Transverse colon (tissue), 4 donors: ENCODE measurements at regions not wholly inside any gene's neighbourhood (a gene's known extent, or its start where the extent isn't known, plus 50 kb on each side); places are given as distances from the start of the nearest gene placed in this dataset.
"Not testable (repeated sequence)": the region's sequence is repeated elsewhere in the genome, so short reads cannot be mapped to it uniquely, and the experiment has no call there.

Experiments
- DNase-seq: peaks from one replicate; pipeline ENCODE4 v3.0.0-alpha.2; 2019
- H3K27ac ChIP-seq, 4 donors: fragments of 200-600 bp; sonication (generic); 2 replicates each; pipeline ENCODE4 v1.5.1; 2016 to 2018; ENCODE audit warnings: inconsistent platforms in 4 of 4
- H3K27me3 ChIP-seq: fragments of 200-600 bp; sonication (generic); 2 replicates; pipeline ENCODE4 v1.5.1; 2017; ENCODE audit warnings: inconsistent platforms
- H3K36me3 ChIP-seq, 4 donors: fragments of 200-600 bp; sonication (generic); 2 replicates each; pipeline ENCODE4 v1.5.1; 2017 to 2019; ENCODE audit warnings: inconsistent platforms in 4 of 4
- H3K4me1 ChIP-seq, 4 donors: fragments of 200-600 bp; sonication (generic); 2 replicates each; pipeline ENCODE4 v1.5.1; 2017 to 2020; ENCODE audit warnings: inconsistent platforms in 4 of 4
- H3K4me3 ChIP-seq, 4 donors: fragments of 200-600 bp; sonication (generic); 1 replicate in 1 of 4; 2 replicates in 3 of 4; pipeline versions ENCODE4 v1.5.1 to v1.6.1; 2017 to 2019; ENCODE audit warnings: inconsistent platforms in 4 of 4
- H3K9me3 ChIP-seq, 2 donors: fragments of 200-600 bp; sonication (generic); 2 replicates each; pipeline ENCODE4 v1.5.1; 2017 to 2019; ENCODE audit warnings: inconsistent platforms in 2 of 2
- EP300 ChIP-seq: sonication (generic); formaldehyde crosslinking; IDR thresholded peaks from one replicate; pipeline ENCODE4 v1.6.1; 2017; ENCODE audit warnings: antibody characterized with exemption, low read depth
- POLR2A ChIP-seq: fragments of 450-650 bp; IDR thresholded peaks from one replicate; pipeline ENCODE4 v1.6.1; 2016; ENCODE audit warnings: antibody characterized with exemption, mild to moderate bottlenecking, moderate library complexity
- POLR2AphosphoS5 ChIP-seq, 3 donors: sonication (generic); formaldehyde crosslinking; IDR thresholded peaks; one replicate each; pipeline ENCODE4 v1.6.1; 2016; ENCODE audit warnings: antibody characterized with exemption in 3 of 3
- WGBS, 2 donors: methylation state at CpG; one replicate each; pipeline ENCODE4 v1.1.5; 2018; ENCODE audit warnings: low coverage in 1 of 2; 5-methylcytosine and 5-hydroxymethylcytosine counted together
- in situ Hi-C, 4 donors: fragments of 200-750 bp; cut with MboI; loops; one replicate each; pipeline versions ENCODE4 v1.15.0 to v1.15.1; 2017; ENCODE audit warnings: low sequenced_read_pairs in 3 of 4, low pct_ligation_motif_present in 1 of 4, low pct_unique_long_range_greater_than_20kb in 1 of 4
- intact Hi-C: fragments of 100-400 bp; cut with DNase I; formaldehyde crosslinking; loops from one replicate; pipeline ENCODE4 v1.15.1; 2023; ENCODE audit warnings: low total_unique reads
- TF ChIP-seq, protein P1 (sequence below), 5 experiments: fragments of 200-600 bp in 3 of 5; fragments of 450-650 bp in 2 of 5; sonication (generic) in 3 of 5; IDR thresholded peaks; 1 replicate in 2 of 5; 2 replicates in 3 of 5; pipeline ENCODE4 v1.5.1; 2016 to 2017; ENCODE audit warnings: antibody characterized with exemption in 5 of 5, inconsistent platforms in 3 of 5, mild to moderate bottlenecking in 2 of 5, moderate library complexity in 1 of 5

DNA sequence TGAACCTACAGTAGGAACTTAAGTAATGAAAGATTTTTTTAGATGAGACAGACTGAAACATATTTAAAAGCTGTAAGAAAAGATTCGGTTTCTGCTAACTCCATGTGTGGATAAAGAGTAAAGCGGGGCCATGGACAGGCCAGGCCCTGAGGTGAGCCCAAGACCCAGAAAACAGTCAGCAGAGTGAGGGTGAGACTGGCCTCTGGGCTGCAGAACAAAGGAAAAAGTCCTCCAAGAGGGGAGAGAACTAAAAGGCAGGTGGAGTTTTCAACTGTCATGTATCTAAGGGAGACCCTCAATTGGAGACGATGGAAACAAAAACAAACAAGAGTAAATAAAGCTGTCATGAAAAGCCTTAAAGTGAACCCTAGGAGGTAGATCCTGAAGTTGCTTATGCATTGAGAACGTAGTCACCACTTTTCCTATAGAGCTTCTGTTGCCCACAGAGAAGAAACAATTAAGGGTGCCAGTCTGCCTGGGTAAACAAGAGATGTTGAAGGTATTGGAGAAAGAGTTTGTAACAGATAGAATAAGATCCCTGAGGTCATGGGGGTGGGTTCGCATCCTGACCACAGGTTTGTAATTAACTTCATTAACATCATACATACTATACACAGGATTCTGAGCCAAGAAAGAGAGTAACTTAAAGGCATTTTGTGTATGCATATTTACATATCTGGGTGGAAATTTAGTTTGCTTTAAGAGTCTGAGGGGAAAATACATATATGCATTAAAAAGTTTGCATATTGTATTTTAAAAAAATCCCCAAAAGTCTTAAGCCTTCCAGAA, 268.7 kb upstream of the PDE3A start:
- in situ Hi-C loops: no loop called here
- DNase-seq: no peak
- H3K27ac ChIP-seq: no peak overlapping the region

GRCh38 chr12:20101046-20101445, 267.3 kb upstream of the PDE3A start:
- 75% methylated on average over 3 of the region's 5 CpGs; no CpG with 5 or more reads in 1 of the 2 donors for WGBS, 2 donors
- H3K4me1 ChIP-seq: peaks cover 0 to 6% (median 2%) of the 10 kb centered on the region in 4 donors
- no peak overlapping the region for H3K4me3 ChIP-seq
- DNase-seq: no peak
- H3K9me3 ChIP-seq: no peaks in the 10 kb centered on the region
- no peak overlapping the region for H3K27ac ChIP-seq
- in situ Hi-C loops: no loop called here
- no peak for TF ChIP-seq POLR2AphosphoS5 (IDR thresholded peaks at IDR 0.05)
- TF ChIP-seq POLR2A: no peak
- TF ChIP-seq, protein P1, sequence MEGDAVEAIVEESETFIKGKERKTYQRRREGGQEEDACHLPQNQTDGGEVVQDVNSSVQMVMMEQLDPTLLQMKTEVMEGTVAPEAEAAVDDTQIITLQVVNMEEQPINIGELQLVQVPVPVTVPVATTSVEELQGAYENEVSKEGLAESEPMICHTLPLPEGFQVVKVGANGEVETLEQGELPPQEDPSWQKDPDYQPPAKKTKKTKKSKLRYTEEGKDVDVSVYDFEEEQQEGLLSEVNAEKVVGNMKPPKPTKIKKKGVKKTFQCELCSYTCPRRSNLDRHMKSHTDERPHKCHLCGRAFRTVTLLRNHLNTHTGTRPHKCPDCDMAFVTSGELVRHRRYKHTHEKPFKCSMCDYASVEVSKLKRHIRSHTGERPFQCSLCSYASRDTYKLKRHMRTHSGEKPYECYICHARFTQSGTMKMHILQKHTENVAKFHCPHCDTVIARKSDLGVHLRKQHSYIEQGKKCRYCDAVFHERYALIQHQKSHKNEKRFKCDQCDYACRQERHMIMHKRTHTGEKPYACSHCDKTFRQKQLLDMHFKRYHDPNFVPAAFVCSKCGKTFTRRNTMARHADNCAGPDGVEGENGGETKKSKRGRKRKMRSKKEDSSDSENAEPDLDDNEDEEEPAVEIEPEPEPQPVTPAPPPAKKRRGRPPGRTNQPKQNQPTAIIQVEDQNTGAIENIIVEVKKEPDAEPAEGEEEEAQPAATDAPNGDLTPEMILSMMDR (IDR thresholded peaks at IDR 0.05): no peak
- no peak for TF ChIP-seq EP300
- no peaks in the 10 kb centered on the region for H3K27me3 ChIP-seq
- intact Hi-C loops: no loop called here
- no peaks in the 10 kb centered on the region for H3K36me3 ChIP-seq

More for the DNA sequence above, 268.7 kb upstream of the PDE3A start:
- intact Hi-C loops: no loop called here
- 64 to 77% methylated on average over 5 of the region's 5 CpGs for WGBS, 2 donors
- Histone ChIP-seq H3K4me1 (peaks cover 0 to 6% (median 2%) of the 10 kb centered on the region in 4 donors), H3K4me3 (no peak overlapping the region), H3K36me3 (no peaks in the 10 kb centered on the region), H3K9me3 (no peaks in the 10 kb centered on the region), H3K27me3 (no peaks in the 10 kb centered on the region)
- TF ChIP-seq EP300: no peak
- TF ChIP-seq POLR2AphosphoS5 (IDR thresholded peaks at IDR 0.05): no peak
- TF ChIP-seq POLR2A: no peak
- TF ChIP-seq, protein P1 (IDR thresholded peaks at IDR 0.05): no peak

DNA sequence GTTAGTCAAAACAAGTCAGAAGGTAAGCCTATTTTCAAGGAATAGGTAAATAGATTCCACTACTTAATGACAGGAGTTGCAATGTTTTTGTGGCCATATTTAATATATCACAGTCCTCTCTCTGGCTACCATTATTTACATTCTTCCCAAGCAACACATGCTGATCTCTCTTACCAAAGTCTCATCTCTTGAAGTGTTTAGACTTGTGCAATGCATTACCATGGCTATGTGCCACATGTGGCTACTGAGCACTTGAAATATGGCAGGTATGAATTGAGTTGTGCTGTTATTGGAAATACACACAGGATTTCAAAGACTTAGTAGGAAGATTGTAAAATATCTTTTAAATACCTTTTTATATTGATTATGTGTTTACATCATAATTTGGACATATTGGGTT, 262.4 kb upstream of the PDE3A start:
- no peak overlapping the region for H3K27ac ChIP-seq
- TF ChIP-seq, protein P1 (IDR thresholded peaks at IDR 0.05): no peak
- no peak for TF ChIP-seq POLR2A
- no peak for TF ChIP-seq POLR2AphosphoS5 (IDR thresholded peaks at IDR 0.05)
- TF ChIP-seq EP300: no peak
- H3K9me3 ChIP-seq: no peaks in the 10 kb centered on the region
- in situ Hi-C loops: no loop called here
- no peak for DNase-seq
- H3K36me3 ChIP-seq: no peaks in the 10 kb centered on the region
- H3K27me3 ChIP-seq: no peaks in the 10 kb centered on the region
- H3K4me1 ChIP-seq: no peaks in the 10 kb centered on the region
- intact Hi-C loops: no loop called here
- H3K4me3 ChIP-seq: no peak overlapping the region

GRCh38 chr12:20109676-20110075, 258.7 kb upstream of the PDE3A start:
- TF ChIP-seq EP300: no peak
- no peak for TF ChIP-seq POLR2A
- no peak for TF ChIP-seq POLR2AphosphoS5 (IDR thresholded peaks at IDR 0.05)
- TF ChIP-seq, protein P1 (IDR thresholded peaks at IDR 0.05): no peak
- Histone ChIP-seq H3K27ac (no peak overlapping the region), H3K27me3 (no peaks in the 10 kb centered on the region), H3K36me3 (no peaks in the 10 kb centered on the region), H3K4me1 (no peaks in the 10 kb centered on the region), H3K9me3 (no peaks in the 10 kb centered on the region), H3K4me3 (no peak overlapping the region)
- intact Hi-C loops: no loop called here
- in situ Hi-C loops: no loop called here
- no peak for DNase-seq
- 56 to 64% methylated on average over 5 of the region's 5 CpGs for WGBS, 2 donors

DNA sequence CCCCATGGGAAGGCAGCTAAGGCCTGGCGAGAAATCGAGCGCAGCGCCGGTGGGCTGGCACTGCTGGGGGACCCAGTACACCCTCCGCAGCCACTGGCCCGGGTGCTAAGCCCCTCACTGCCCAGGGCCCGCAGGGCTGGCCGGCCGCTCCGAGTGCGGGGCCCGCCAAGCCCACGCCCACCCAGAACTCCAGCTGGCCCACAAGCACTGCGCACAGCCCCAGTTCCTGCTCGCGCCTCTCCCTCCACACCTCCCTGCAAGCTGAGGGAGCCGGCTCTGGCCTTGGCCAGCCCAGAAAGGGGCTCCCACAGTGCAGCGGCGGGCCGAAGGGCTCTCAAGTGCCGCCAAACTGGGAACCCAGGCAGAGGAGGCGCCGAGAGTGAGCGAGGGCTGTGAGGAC, 253.0 kb upstream of the PDE3A start:
- in situ Hi-C loops, H3K27me3 ChIP-seq, H3K4me1 ChIP-seq, DNase-seq, H3K4me3 ChIP-seq, H3K9me3 ChIP-seq, H3K27ac ChIP-seq, H3K36me3 ChIP-seq, intact Hi-C loops: not testable (repeated sequence)
- 91% methylated on average over 16 of the region's 25 CpGs; no CpG with 5 or more reads in 1 of the 2 donors for WGBS, 2 donors
